Stimulated activated naive CD4-positive, alpha-beta T cell (primary cell): ENCODE measurements at regions not wholly inside any gene's neighbourhood (a gene's known extent, or its start where the extent isn't known, plus 50 kb on each side); places are given as distances from the start of the nearest gene placed in this dataset.
"Not testable (repeated sequence)": the region's sequence is repeated elsewhere in the genome, so short reads cannot be mapped to it uniquely, and the experiment has no call there.

ENCODE experiments used
- DNase-seq, 6 experiments: peaks; one replicate each; lab custom pipeline; 2025; lab: John Stamatoyannopoulos, UW

- DNase-seq, result no peak
Observed at GRCh38 chr2:7847321-7847720, 834.5 kb upstream of the ID2 start.

- no peak for DNase-seq
Observed at GRCh38 chr2:7849027-7849426, 832.8 kb upstream of the ID2 start.

GRCh38 chr2:7849531-7849930 is 832.3 kb upstream of the ID2 start:
- DNase-seq, result no peak

GRCh38 chr2:7852546-7852945 is 829.3 kb upstream of the ID2 start:
- DNase-seq, result no peak

- no peak for DNase-seq
Observed at GRCh38 chr2:7857904-7858303, 824.0 kb upstream of the ID2 start.

GRCh38 chr2:7858624-7859023 is 823.2 kb upstream of the ID2 start:
- no peak for DNase-seq

GRCh38 chr2:7860693-7861092 is 821.2 kb upstream of the ID2 start:
- DNase-seq, result no peak

GRCh38 chr2:7861910-7862702 is 819.8 kb upstream of the ID2 start:
- no peak for DNase-seq

- no peak for DNase-seq
Observed at GRCh38 chr2:7866104-7866503, 815.8 kb upstream of the ID2 start.

GRCh38 chr2:7866825-7867224 is 815.0 kb upstream of the ID2 start:
- DNase-seq, result no peak

- peak in 3 of 6 experiments; percentile 9 to 29 (median 12) for DNase-seq
Observed at GRCh38 chr2:7867867-7868266, 814.0 kb upstream of the ID2 start.

GRCh38 chr2:7868836-7869235 is 813.0 kb upstream of the ID2 start:
- DNase-seq, result no peak

GRCh38 chr2:7876445-7876844 is 805.4 kb upstream of the ID2 start:
- not testable (repeated sequence) for DNase-seq

GRCh38 chr2:7878266-7878665 is 803.6 kb upstream of the ID2 start:
- not testable (repeated sequence) for DNase-seq

- no peak for DNase-seq
Observed at GRCh38 chr2:7878786-7879482, 802.9 kb upstream of the ID2 start.

GRCh38 chr2:7879483-7879835 is 802.4 kb upstream of the ID2 start:
- no peak for DNase-seq

GRCh38 chr2:7880126-7880525 is 801.7 kb upstream of the ID2 start:
- DNase-seq, result no peak

GRCh38 chr2:7880566-7880965 is 801.3 kb upstream of the ID2 start:
- DNase-seq, result no peak

GRCh38 chr2:7881063-7881462 is 800.8 kb upstream of the ID2 start:
- no peak for DNase-seq

- DNase-seq, result no peak
Observed at GRCh38 chr2:7881466-7881865, 800.4 kb upstream of the ID2 start.

GRCh38 chr2:7882296-7882695 is 799.6 kb upstream of the ID2 start:
- DNase-seq, result no peak

- DNase-seq, result no peak
Observed at GRCh38 chr2:7884338-7884737, 797.5 kb upstream of the ID2 start.

- no peak for DNase-seq
Observed at GRCh38 chr2:7886666-7887065, 795.2 kb upstream of the ID2 start.

- no peak for DNase-seq
Observed at GRCh38 chr2:7887441-7887840, 794.4 kb upstream of the ID2 start.
